ENCODE measurements at regions not wholly inside any gene's neighbourhood (a gene's known extent, or its start where the extent isn't known, plus 50 kb on each side); places are given as distances from the start of the nearest gene placed in this dataset.

DNA sequence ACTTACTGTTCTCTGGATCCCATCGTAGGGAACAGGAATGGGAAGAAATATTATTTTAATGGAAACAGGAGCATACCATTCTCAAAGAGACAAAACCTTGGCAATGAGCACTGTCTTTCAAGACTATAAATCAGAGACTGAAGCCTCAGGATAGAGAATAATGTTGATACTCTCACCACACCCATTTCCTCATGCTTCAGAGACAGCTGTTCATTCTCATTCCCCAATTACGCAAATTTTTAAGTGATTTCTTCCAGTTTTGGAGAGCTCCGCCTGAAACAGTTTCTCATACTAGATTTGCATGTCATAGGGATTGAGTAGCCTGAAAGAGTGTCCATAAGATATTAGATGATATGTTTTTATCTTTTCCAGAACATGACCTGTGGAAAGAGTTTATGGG is 290.5 kb upstream of the RASA1 start:
- TF ChIP-seq SUZ12 (IDR thresholded peaks at IDR 0.05; ENCODE audit: extremely low read depth, insufficient read depth, insufficient read length) (no peak), ZNF274 (IDR thresholded peaks at IDR 0.05; ENCODE audit: low read depth, low read length) (no peak), YY1 (IDR thresholded peaks at IDR 0.05; ENCODE audit: insufficient read depth, insufficient read length) (no peak)

All from NT2/D1 (cell line).